PC-9 (cell line): ENCODE measurements at regions not wholly inside any gene's neighbourhood (a gene's known extent, or its start where the extent isn't known, plus 50 kb on each side); places are given as distances from the start of the nearest gene placed in this dataset.

Experiments
- EZH2 ChIP-seq: fragments of 200-600 bp; sonication (generic); IDR thresholded peaks from 2 replicates; pipeline ENCODE4 v1.8.0; 2017; ENCODE audit warnings: antibody characterized with exemption, low read depth
- TF ChIP-seq, protein P1 (sequence below): fragments of 200-600 bp; sonication (generic); conservative IDR thresholded peaks from 2 replicates; pipeline ENCODE4 v1.6.1; 2017; ENCODE audit warnings: mixed run types, antibody characterized with exemption, mild to moderate bottlenecking, moderate library complexity

DNA sequence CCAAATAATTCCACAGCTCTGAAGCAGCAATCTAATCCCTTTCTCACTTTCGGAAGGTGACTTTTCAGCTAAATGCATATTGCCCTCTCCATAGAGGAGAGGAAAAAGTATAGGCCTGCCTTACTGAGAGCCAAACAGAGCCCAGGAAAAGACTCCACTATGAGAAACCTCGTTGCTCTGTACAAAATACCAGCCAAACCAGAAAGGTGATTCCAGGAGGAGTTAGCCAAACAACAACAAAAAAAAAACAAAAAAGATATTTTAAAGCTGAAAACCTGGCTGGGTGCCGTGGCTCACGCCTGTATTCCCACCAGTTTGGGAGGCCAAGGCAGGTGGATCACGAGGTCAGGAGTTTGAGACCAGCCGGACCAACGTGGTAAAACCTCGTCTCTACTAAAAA is 70.5 kb downstream of the HOXA1 start:
- TF ChIP-seq, protein P1, sequence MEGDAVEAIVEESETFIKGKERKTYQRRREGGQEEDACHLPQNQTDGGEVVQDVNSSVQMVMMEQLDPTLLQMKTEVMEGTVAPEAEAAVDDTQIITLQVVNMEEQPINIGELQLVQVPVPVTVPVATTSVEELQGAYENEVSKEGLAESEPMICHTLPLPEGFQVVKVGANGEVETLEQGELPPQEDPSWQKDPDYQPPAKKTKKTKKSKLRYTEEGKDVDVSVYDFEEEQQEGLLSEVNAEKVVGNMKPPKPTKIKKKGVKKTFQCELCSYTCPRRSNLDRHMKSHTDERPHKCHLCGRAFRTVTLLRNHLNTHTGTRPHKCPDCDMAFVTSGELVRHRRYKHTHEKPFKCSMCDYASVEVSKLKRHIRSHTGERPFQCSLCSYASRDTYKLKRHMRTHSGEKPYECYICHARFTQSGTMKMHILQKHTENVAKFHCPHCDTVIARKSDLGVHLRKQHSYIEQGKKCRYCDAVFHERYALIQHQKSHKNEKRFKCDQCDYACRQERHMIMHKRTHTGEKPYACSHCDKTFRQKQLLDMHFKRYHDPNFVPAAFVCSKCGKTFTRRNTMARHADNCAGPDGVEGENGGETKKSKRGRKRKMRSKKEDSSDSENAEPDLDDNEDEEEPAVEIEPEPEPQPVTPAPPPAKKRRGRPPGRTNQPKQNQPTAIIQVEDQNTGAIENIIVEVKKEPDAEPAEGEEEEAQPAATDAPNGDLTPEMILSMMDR, result no peak
- no peak for TF ChIP-seq EZH2
